ENCODE measurements at regions not wholly inside any gene's neighbourhood (a gene's known extent, or its start where the extent isn't known, plus 50 kb on each side); places are given as distances from the start of the nearest gene placed in this dataset.

DNA sequence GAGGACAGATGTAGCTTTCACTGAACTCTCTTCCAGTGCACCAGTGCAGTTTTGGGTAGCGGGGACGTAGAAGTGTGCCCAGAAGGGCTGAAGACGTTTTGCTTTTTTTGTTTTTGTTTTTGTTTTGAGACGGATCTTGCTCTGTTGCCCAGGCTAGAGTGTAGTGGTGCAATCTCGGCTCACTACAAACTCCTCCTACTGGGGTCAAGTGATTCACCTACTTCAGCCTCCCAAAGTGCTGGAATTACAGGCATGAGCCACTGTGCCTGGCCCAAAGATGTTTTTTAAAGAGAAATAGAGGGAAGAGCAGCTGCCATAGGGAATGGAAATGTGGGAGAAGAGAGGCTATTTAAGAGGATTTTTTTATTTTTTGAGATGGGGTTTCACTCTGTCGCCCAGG, 74.4 kb upstream of the ACSL1 start:
- TF ChIP-seq, protein P1, sequence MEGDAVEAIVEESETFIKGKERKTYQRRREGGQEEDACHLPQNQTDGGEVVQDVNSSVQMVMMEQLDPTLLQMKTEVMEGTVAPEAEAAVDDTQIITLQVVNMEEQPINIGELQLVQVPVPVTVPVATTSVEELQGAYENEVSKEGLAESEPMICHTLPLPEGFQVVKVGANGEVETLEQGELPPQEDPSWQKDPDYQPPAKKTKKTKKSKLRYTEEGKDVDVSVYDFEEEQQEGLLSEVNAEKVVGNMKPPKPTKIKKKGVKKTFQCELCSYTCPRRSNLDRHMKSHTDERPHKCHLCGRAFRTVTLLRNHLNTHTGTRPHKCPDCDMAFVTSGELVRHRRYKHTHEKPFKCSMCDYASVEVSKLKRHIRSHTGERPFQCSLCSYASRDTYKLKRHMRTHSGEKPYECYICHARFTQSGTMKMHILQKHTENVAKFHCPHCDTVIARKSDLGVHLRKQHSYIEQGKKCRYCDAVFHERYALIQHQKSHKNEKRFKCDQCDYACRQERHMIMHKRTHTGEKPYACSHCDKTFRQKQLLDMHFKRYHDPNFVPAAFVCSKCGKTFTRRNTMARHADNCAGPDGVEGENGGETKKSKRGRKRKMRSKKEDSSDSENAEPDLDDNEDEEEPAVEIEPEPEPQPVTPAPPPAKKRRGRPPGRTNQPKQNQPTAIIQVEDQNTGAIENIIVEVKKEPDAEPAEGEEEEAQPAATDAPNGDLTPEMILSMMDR (IDR thresholded peaks at IDR 0.05): no peak
- no peak for TF ChIP-seq POLR2A (IDR thresholded peaks at IDR 0.05)
